Endodermal cell (in vitro differentiated cells): ENCODE measurements at regions not wholly inside any gene's neighbourhood (a gene's known extent, or its start where the extent isn't known, plus 50 kb on each side); places are given as distances from the start of the nearest gene placed in this dataset.

Experiments used
- DNase-seq: peaks from one replicate; pipeline ENCODE4 v3.0.0-alpha.2; 2017
- H3K27ac ChIP-seq: 2 replicates; pipeline ENCODE4 v1.5.1; 2013; ENCODE audit warnings: mild to moderate bottlenecking, low read depth, low read length, moderate library complexity
- H3K27me3 ChIP-seq: 2 replicates; pipeline ENCODE4 v1.6.1; 2013; ENCODE audit warnings: mild to moderate bottlenecking, low read length, moderate library complexity; ENCODE audit not compliant: insufficient read depth, control insufficient read depth, poor library complexity, severe bottlenecking
- H3K36me3 ChIP-seq: 2 replicates; pipeline ENCODE4 v1.7.0; 2013; ENCODE audit warnings: mild to moderate bottlenecking, low read length, moderate library complexity; ENCODE audit not compliant: control insufficient read depth, insufficient read depth
- H3K4me1 ChIP-seq: one replicate; pipeline ENCODE4 v1.7.0; 2013; ENCODE audit warnings: low read length; ENCODE audit not compliant: control insufficient read depth, insufficient read depth
- H3K4me3 ChIP-seq: 2 replicates; pipeline ENCODE4 v1.5.1; 2013; ENCODE audit warnings: mild to moderate bottlenecking, low read length, moderate library complexity
- H3K9ac ChIP-seq: 2 replicates; pipeline ENCODE4 v1.6.1; 2013; ENCODE audit warnings: mild to moderate bottlenecking, low read length, moderate library complexity; ENCODE audit not compliant: poor library complexity, severe bottlenecking; ENCODE audit errors: extremely low read depth
- H3K9me3 ChIP-seq: 2 replicates; pipeline ENCODE4 v1.6.1; 2013; ENCODE audit warnings: mild to moderate bottlenecking, low read length, moderate library complexity; ENCODE audit not compliant: control insufficient read depth
- H3K27ac Mint-ChIP-seq: 2 replicates; pipeline ENCODE4 v1.8.0; 2020; ENCODE audit warnings: mixed read lengths
- H3K27me3 Mint-ChIP-seq: 2 replicates; pipeline ENCODE4 v1.8.0; 2021; ENCODE audit warnings: mild to moderate bottlenecking, mixed read lengths; ENCODE audit not compliant: insufficient read depth
- H3K36me3 Mint-ChIP-seq: 2 replicates; pipeline ENCODE4 v1.8.0; 2020; ENCODE audit warnings: low read depth, mixed read lengths
- H3K4me1 Mint-ChIP-seq: 2 replicates; pipeline ENCODE4 v1.8.0; 2020; ENCODE audit warnings: mixed read lengths
- H3K4me3 Mint-ChIP-seq: 2 replicates; pipeline ENCODE4 v1.8.0; 2020; ENCODE audit warnings: mild to moderate bottlenecking, moderate library complexity, mixed read lengths
- H3K9me3 Mint-ChIP-seq: 2 replicates; pipeline ENCODE4 v1.8.0; 2020; ENCODE audit warnings: mild to moderate bottlenecking, mixed read lengths
- WGBS, 2 experiments: methylation state at CpG; one replicate each; pipeline versions ENCODE4 v1.1.5 to v1.1.7; 2013; ENCODE audit warnings: missing lambda C conversion rate in 2 of 2, mixed read lengths in 1 of 2; ENCODE audit not compliant: insufficient coverage in 1 of 2, insufficient read length in 1 of 2; 5-methylcytosine and 5-hydroxymethylcytosine counted together
- TF ChIP-seq, protein P1 (sequence below): fragments of 200-600 bp; sonication (generic); conservative IDR thresholded peaks from 2 replicates; pipeline ENCODE4 v1.5.0; 2021; ENCODE audit warnings: antibody characterized with exemption, mild to moderate bottlenecking

DNA sequence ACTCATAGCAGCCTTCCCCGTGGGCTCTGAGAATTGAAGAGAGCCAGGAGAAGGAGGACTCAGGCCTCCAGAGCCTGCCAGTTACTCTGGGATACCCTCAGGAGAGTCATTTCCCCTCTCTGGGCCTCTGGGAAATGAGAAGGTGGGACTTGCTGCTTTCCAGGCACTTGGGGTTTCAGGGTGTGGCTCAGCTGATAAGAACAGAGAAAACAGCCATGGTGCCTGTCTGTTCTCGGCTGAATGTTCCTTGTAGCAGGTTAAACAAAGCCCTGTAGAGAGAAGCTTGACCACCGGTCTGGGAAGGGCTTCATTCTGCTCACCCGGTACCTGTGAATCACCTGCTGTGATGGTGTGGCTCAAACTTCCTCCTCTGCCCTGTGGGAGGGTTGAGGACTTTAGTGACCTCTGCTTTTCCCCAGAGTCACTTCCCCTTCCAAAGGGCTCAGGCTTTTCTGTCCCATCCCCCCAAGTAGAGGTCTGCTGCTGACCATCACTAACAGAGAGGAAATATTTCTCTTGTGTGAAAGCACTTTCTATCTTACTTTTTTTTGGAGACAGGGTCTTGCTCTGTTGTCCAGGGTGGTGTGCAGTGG, 212.4 kb upstream of the GALNT17 start:
- Mint-ChIP-seq H3K4me3 (no peak overlapping the region), H3K36me3 (peaks cover 2% of the 10 kb centered on the region), H3K27me3 (no peaks in the 10 kb centered on the region), H3K4me1 (peaks cover 9% of the 10 kb centered on the region), H3K9me3 (no peaks in the 10 kb centered on the region), H3K27ac (peak overlapping the region; percentile 88)
- Histone ChIP-seq H3K9me3 (no peaks in the 10 kb centered on the region), H3K36me3 (no peaks in the 10 kb centered on the region), H3K9ac (no peak overlapping the region), H3K27me3 (no peaks in the 10 kb centered on the region), H3K4me3 (no peak overlapping the region), H3K4me1 (no peaks in the 10 kb centered on the region), H3K27ac (no peak overlapping the region)
- TF ChIP-seq, protein P1, sequence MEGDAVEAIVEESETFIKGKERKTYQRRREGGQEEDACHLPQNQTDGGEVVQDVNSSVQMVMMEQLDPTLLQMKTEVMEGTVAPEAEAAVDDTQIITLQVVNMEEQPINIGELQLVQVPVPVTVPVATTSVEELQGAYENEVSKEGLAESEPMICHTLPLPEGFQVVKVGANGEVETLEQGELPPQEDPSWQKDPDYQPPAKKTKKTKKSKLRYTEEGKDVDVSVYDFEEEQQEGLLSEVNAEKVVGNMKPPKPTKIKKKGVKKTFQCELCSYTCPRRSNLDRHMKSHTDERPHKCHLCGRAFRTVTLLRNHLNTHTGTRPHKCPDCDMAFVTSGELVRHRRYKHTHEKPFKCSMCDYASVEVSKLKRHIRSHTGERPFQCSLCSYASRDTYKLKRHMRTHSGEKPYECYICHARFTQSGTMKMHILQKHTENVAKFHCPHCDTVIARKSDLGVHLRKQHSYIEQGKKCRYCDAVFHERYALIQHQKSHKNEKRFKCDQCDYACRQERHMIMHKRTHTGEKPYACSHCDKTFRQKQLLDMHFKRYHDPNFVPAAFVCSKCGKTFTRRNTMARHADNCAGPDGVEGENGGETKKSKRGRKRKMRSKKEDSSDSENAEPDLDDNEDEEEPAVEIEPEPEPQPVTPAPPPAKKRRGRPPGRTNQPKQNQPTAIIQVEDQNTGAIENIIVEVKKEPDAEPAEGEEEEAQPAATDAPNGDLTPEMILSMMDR: no peak
- 62 to 75% methylated on average over 2 to 4 of the region's 4 CpGs for WGBS, 2 experiments
- peak; percentile 75 for DNase-seq

DNA sequence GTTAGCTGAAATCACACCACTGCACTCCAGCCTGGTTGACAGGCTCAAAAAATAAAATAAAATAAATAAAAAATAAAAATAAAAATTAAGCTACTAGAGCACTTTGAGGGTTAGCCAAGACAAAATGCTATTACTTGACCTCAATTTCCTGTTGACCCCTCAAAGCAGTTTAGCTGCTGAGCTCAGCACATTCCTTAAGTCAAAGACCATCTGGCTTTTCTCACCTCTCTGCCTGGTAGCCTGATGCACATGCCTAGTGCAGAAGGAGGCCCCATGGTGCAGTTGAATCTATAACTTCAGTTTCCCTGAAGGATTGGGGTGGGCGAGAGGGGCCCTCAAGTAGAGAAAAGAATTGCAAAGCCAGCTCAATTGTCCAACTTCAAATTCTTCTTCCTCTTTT, 211.1 kb upstream of the GALNT17 start:
- H3K36me3 Mint-ChIP-seq: peaks cover 2% of the 10 kb centered on the region
- no peak overlapping the region for H3K27ac Mint-ChIP-seq
- WGBS, 2 experiments: 89% methylated on average over 1 of the region's 1 CpG; no CpG with 5 or more reads in 1 of the 2 experiments
- H3K9me3 Mint-ChIP-seq: no peaks in the 10 kb centered on the region
- H3K27ac ChIP-seq: no peak overlapping the region
- H3K27me3 ChIP-seq: no peaks in the 10 kb centered on the region
- TF ChIP-seq, protein P1: no peak
- no peaks in the 10 kb centered on the region for H3K9me3 ChIP-seq
- no peak overlapping the region for H3K4me3 ChIP-seq
- peaks cover 11% of the 10 kb centered on the region for H3K4me1 Mint-ChIP-seq
- no peaks in the 10 kb centered on the region for H3K4me1 ChIP-seq
- H3K9ac ChIP-seq: no peak overlapping the region
- H3K36me3 ChIP-seq: no peaks in the 10 kb centered on the region
- DNase-seq: peak; percentile 59
- no peaks in the 10 kb centered on the region for H3K27me3 Mint-ChIP-seq
- H3K4me3 Mint-ChIP-seq: no peak overlapping the region

DNA sequence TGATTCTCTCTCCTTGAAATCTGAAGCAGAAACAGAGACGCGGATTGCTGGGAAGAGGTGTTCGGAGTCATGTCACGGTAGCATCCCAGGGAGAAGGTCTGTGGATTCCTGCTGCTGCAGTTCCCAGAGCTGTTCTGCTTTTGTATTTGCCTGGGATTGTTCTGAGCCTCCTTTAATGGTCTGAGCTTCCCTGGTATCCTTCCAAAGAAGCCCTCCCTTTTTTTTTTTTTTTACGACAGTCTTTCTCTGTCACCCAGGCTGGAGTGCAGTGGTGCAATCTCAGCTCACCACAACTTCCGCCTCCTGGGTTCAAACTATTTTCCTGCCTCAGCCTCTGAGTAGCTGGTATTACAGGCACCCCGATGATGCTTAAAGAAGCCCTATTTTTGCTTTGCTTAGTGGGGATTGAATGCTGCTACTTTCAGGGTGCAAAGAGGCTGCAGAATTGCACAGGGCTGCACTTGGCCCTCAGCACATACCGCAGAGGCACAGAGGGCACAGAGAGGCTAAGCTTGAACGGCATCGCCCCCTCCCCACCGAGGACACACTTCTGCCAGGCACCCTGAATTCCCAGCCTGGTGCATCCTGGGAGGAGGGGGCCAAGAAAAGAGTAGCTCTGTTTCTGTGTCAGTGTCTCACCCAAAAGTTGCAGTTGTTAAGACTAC, 208.6 kb upstream of the GALNT17 start:
- H3K27me3 ChIP-seq: no peaks in the 10 kb centered on the region

More for the DNA sequence above, 208.6 kb upstream of the GALNT17 start:
- Histone ChIP-seq H3K4me3 (no peak overlapping the region), H3K36me3 (no peaks in the 10 kb centered on the region), H3K9ac (no peak overlapping the region), H3K4me1 (no peaks in the 10 kb centered on the region), H3K9me3 (no peaks in the 10 kb centered on the region), H3K27ac (no peak overlapping the region)
- Mint-ChIP-seq H3K36me3 (peaks cover 2% of the 10 kb centered on the region), H3K27me3 (no peaks in the 10 kb centered on the region), H3K4me1 (peaks cover 11% of the 10 kb centered on the region), H3K9me3 (no peaks in the 10 kb centered on the region), H3K4me3 (no peak overlapping the region), H3K27ac (no peak overlapping the region)
- TF ChIP-seq, protein P1: no peak
- DNase-seq: peak; percentile 65
- 79 to 89% methylated on average over 4 to 11 of the region's 11 CpGs for WGBS, 2 experiments
